ENCODE measurements at regions not wholly inside any gene's neighbourhood (a gene's known extent, or its start where the extent isn't known, plus 50 kb on each side); places are given as distances from the start of the nearest gene placed in this dataset.

DNA sequence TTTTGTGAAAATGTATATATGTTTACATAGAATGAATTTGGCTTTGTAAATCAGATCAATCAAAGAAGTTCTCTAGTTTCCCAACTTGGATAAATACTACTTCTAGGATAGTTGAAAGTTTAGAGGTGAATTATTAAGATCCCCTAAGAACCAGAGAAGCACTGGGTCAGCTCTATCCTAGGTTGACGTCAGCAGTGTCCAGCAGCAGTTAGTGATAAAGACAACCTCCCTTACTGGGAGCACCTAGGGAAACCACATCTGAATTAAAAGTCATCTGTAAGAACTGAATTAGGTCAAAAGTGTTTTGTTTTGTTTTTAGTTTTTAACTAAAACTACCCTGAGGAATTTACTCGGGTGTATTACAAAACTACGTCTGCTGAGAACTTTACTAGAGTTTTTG lies 178.0 kb downstream of the POLR1F start:
- no peak overlapping the region for H3K9ac ChIP-seq (ENCODE audit: control insufficient read depth, extremely low read depth, insufficient read depth, low read length)
- no peaks in the 10 kb centered on the region for H3K9me3 ChIP-seq (ENCODE audit: control insufficient read depth, low read depth, low read length)
- no peak for DNase-seq (ENCODE audit: low read depth, low spot score)
- no peaks in the 10 kb centered on the region for H3K79me2 ChIP-seq (ENCODE audit: control insufficient read depth, insufficient read depth, low read length)
- FAIRE-seq, result no peak
- H3K4me1 ChIP-seq (ENCODE audit: control insufficient read depth, extremely low read depth, insufficient read depth, low read length), result no peaks in the 10 kb centered on the region
- H3K4me2 ChIP-seq (ENCODE audit: control insufficient read depth, extremely low read depth, insufficient read depth, low read depth, low read length), result no peak overlapping the region
- no peak overlapping the region for H3K4me3 ChIP-seq (ENCODE audit: control insufficient read depth in 2 of 3, extremely low read depth in 1 of 3, insufficient read depth in 2 of 3, low read depth in 1 of 3, low read length in 3 of 3)
- H3K27ac ChIP-seq (ENCODE audit: control insufficient read depth, insufficient read depth, low read length), result no peak overlapping the region
- dilution Hi-C loops (cut with MboI; ENCODE audit: extremely low pct_ligation_motif_present, low sequenced_read_pairs), result no loop called here
- no peaks in the 10 kb centered on the region for H3K27me3 ChIP-seq (ENCODE audit: control insufficient read depth, extremely low read depth, insufficient read depth, low read length)
- no peaks in the 10 kb centered on the region for H3K36me3 ChIP-seq (ENCODE audit: control insufficient read depth in 2 of 2, extremely low read depth in 1 of 2, insufficient read depth in 2 of 2, low read length in 2 of 2)
- no peak for TF ChIP-seq EZH2 (IDR thresholded peaks at IDR 0.05; ENCODE audit: low read length)
- TF ChIP-seq, protein P1, sequence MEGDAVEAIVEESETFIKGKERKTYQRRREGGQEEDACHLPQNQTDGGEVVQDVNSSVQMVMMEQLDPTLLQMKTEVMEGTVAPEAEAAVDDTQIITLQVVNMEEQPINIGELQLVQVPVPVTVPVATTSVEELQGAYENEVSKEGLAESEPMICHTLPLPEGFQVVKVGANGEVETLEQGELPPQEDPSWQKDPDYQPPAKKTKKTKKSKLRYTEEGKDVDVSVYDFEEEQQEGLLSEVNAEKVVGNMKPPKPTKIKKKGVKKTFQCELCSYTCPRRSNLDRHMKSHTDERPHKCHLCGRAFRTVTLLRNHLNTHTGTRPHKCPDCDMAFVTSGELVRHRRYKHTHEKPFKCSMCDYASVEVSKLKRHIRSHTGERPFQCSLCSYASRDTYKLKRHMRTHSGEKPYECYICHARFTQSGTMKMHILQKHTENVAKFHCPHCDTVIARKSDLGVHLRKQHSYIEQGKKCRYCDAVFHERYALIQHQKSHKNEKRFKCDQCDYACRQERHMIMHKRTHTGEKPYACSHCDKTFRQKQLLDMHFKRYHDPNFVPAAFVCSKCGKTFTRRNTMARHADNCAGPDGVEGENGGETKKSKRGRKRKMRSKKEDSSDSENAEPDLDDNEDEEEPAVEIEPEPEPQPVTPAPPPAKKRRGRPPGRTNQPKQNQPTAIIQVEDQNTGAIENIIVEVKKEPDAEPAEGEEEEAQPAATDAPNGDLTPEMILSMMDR (optimal IDR thresholded peaks at IDR 0.05 in 1 of 3, IDR thresholded peaks at IDR 0.05 in 1 of 3, conservative IDR thresholded peaks at IDR 0.05 in 1 of 3; ENCODE audit: extremely low read depth in 1 of 3, insufficient read depth in 2 of 3, low read length in 3 of 3), result no peak
- H3K9me1 ChIP-seq (ENCODE audit: control insufficient read depth, extremely low read depth, insufficient read depth, low read length), result no peaks in the 10 kb centered on the region
- no peaks in the 10 kb centered on the region for H4K20me1 ChIP-seq (ENCODE audit: control insufficient read depth, extremely low read depth, insufficient read depth, low read length)
- H2AFZ ChIP-seq (ENCODE audit: control insufficient read depth, low read length), result no peak overlapping the region

DNA sequence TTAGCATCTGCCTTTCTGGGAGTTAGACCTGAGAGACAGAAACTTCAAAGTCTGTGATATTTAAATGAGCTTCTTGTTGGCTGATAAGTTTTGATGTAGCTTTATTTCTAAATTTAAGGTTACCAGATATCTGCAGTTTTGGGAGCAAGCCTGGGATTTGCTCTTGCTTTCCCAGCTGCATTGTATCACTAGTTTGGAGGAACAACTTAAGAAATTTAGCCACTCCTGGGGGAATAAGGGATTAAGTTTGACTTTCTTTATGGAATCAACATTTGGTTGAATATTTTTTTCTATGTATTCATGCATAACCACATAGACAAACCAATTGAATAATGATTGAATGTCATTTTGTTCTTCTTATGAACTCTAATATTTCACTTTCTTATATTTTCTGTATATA lies 178.6 kb downstream of the POLR1F start:
- no peaks in the 10 kb centered on the region for H3K36me3 ChIP-seq (ENCODE audit: control insufficient read depth in 2 of 2, extremely low read depth in 1 of 2, insufficient read depth in 2 of 2, low read length in 2 of 2)
- no peak overlapping the region for H3K9ac ChIP-seq (ENCODE audit: control insufficient read depth, extremely low read depth, insufficient read depth, low read length)
- no peaks in the 10 kb centered on the region for H3K4me1 ChIP-seq (ENCODE audit: control insufficient read depth, extremely low read depth, insufficient read depth, low read length)
- dilution Hi-C loops (cut with MboI; ENCODE audit: extremely low pct_ligation_motif_present, low sequenced_read_pairs), result no loop called here
- H3K27me3 ChIP-seq (ENCODE audit: control insufficient read depth, extremely low read depth, insufficient read depth, low read length), result no peaks in the 10 kb centered on the region
- no peak overlapping the region for H2AFZ ChIP-seq (ENCODE audit: control insufficient read depth, low read length)
- no peaks in the 10 kb centered on the region for H4K20me1 ChIP-seq (ENCODE audit: control insufficient read depth, extremely low read depth, insufficient read depth, low read length)
- no peaks in the 10 kb centered on the region for H3K9me3 ChIP-seq (ENCODE audit: control insufficient read depth, low read depth, low read length)
- no peak overlapping the region for H3K4me3 ChIP-seq (ENCODE audit: control insufficient read depth in 2 of 3, extremely low read depth in 1 of 3, insufficient read depth in 2 of 3, low read depth in 1 of 3, low read length in 3 of 3)
- no peaks in the 10 kb centered on the region for H3K79me2 ChIP-seq (ENCODE audit: control insufficient read depth, insufficient read depth, low read length)
- no peaks in the 10 kb centered on the region for H3K9me1 ChIP-seq (ENCODE audit: control insufficient read depth, extremely low read depth, insufficient read depth, low read length)
- no peak overlapping the region for H3K27ac ChIP-seq (ENCODE audit: control insufficient read depth, insufficient read depth, low read length)
- FAIRE-seq (no peak), DNase-seq (ENCODE audit: low read depth, low spot score) (no peak)
- no peak overlapping the region for H3K4me2 ChIP-seq (ENCODE audit: control insufficient read depth, extremely low read depth, insufficient read depth, low read depth, low read length)
- TF ChIP-seq EZH2 (IDR thresholded peaks at IDR 0.05; ENCODE audit: low read length), result no peak
- TF ChIP-seq, protein P1 (optimal IDR thresholded peaks at IDR 0.05 in 1 of 3, IDR thresholded peaks at IDR 0.05 in 1 of 3, conservative IDR thresholded peaks at IDR 0.05 in 1 of 3; ENCODE audit: extremely low read depth in 1 of 3, insufficient read depth in 2 of 3, low read length in 3 of 3), result no peak
